Adipose tissue (tissue), 3 donors: ENCODE measurements at regions not wholly inside any gene's neighbourhood (a gene's known extent, or its start where the extent isn't known, plus 50 kb on each side); places are given as distances from the start of the nearest gene placed in this dataset.

ENCODE experiments used
- H3K27ac ChIP-seq: one replicate; pipeline ENCODE4 v1.5.1; 2013; ENCODE audit warnings: low read depth, low read length
- WGBS, 3 donors: extraction: QIAGEN DNeasy Blood & Tissue Kit; methylation state at CpG; one replicate each; pipeline ENCODE4 v1.1.7; 2013; 5-methylcytosine and 5-hydroxymethylcytosine counted together
- donor health status: healthy with polysubstance abuse.
- donor health status: Bipolar disorder and iron deficiency.
- donor health status: healthy.

DNA sequence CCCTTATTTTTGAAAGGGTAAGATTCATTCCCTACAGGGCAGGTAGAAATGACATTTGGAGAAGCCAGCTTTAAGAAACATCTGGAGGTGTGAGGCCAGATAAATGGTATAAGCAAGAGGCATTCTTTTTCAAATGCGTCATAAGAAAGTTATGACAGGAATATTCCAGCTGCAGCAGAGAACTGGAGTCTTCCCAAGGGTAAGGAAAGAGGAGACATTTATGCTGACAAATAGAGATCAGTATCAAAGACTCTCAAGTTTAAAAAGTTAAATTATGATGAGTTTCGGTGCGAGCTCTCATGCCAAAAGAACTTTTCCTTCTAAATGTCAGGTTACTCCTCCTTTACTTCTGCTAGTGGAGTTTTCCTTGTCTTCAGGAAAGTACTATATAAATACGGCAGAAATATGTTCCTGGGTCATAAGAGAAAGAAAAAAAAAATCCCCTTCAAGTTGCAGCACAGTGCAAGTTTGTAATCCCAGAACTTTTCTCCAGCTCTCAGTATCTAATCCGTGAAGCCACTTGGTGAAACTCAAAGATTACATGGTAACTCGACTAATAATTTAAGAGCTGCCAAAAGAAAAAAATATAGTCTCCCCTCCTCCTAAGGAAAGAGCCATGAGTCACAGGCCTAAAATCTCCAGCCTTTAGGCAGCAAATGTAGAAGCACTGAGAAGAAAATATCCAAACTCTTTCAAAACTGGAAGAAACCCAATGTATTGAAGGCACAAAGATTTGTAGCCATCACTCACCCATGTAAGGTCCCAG is 428.1 kb downstream of the MEIS1 start:
- WGBS, 3 donors = 47 to 81% (median 51%) methylated on average over 6 of the region's 6 CpGs
- no peak overlapping the region for H3K27ac ChIP-seq

DNA sequence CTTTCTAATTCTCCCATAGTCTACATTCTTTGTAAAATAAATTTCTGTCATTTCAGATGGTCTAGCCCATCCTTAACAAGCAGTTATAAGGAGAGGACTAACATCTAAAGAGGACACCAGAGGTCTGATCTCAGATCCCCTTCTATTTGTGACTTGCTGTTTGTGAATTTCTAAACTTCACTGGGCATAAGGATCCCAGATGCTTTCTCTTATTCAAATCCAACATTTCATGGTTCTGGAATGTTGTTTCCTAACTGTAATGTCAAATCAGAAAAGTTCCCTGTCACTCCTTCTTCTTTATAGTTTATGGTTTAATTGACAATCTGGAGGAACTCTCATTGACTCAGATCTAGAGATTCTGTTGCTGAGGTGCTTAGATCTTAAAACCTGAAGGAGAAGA is 430.2 kb downstream of the MEIS1 start:
- H3K27ac ChIP-seq = no peak overlapping the region

DNA sequence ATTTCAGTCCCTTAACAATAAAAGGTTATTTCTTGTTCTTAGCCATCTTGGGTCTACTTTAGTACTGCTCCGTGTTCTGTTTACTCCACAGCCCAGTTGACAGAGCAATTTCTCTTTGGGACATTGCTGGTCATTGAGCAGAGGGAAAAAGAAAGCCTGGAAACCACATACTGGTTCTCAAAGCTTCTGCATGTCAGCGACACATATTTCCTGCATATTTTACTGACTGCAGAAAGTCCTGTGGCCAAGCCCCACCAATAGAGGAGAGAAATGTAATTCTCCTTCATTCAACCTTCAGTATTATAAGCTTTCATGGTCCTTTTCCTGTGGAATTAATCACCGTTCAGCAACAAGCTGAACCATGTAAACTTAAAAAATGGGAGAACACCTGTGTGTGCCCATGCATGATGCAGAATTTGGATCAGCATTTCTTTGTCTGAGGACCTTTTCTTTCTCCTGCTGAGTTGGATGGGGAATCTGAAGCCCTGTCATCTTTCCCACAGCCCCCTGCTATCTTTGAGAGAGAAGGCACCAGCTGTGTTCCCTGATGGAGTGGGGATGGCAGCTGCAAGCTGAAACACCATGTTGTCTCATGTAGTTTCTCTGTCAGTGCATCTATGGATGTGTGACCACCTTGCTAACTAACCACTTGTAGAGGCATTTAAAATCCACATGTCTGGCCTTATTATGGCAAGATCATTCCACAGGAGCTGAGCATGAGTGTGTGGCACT is 431.6 kb downstream of the MEIS1 start:
- 53 to 73% (median 66%) methylated on average over 3 of the region's 3 CpGs for WGBS, 3 donors

DNA sequence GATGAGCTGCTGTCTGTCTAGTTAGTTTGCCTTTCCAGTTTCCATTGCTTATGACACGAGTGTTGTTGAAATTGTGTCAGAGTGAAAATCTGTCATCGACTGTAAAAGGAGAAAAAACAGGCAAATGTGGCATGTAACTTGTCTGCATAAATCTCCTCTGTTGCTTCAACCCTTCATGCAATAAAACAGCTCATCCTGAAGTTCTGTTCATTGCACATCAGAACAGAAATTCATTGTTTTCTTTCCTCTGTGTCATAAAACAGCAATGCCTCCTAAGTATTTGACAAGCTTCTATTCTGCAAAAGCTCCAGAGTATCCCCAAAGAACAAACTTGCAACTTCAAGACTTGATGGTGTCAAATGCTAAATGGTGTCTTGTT is 432.1 kb downstream of the MEIS1 start:
- WGBS, 3 donors = 59 to 86% (median 78%) methylated on average over 2 of the region's 2 CpGs
- no peak overlapping the region for H3K27ac ChIP-seq

More for the DNA sequence above, 431.6 kb downstream of the MEIS1 start:
- no peak overlapping the region for H3K27ac ChIP-seq

DNA sequence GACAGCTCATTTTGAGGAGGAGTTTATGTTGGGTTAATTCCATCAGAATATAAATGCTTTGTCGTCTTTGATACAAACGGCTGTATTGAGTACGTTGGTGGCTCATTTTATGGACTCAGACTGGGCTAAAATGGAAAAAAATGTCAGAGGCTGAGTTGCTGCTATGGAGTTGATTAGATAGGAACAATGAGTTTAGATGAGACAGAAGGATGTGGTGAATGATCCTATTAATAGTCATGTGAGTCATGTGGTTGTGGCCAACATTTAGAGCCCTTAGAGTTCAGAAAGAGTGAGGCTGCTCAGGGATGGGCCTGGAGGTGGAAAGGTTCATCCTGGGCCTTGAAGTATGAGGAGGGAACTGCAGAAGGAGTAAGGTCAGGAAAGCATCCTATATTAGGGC is 434.2 kb downstream of the MEIS1 start:
- WGBS, 3 donors = 84 to 94% (median 87%) methylated on average over 3 of the region's 3 CpGs
- H3K27ac ChIP-seq = no peak overlapping the region

DNA sequence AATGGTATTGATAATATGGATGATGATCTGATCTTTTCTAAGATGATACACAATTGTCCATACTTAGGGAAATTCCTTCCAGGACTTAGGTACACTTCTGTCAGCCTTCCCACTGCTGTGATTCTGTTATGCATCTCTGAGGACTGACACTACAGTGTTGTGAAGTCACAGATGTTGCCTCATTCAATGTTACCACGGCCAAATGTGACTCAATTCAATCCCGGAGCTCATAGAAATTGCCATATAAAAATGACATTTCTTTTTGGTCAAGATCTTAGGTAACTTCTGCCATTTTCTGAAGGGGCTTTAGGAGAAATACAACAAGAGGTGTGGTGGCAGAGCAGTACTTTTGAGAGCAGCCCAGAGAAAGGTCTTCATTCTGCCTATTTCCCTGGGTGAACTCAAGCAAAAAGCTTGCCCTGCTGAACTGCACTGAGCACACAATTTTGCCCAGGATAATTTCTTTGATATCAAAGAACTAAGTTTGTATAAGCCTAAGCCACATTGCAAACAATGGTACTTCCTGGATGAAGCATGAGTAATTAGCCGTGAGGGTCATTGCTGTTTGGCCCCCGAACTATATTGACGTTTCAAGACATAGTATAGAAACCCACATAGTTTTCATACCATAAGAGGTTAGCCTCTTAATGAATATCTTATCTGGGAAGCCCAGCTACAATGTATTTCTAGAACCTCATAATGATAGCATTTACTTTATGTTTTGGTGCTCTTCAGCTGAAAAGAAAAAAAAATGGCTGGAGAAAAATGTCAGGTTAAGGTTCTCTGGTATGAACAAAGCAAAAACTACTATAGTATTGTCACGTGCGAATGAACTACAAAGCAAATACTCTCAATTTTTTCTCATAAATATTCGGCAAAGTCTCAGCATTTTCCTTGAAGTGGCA is 437.4 kb downstream of the MEIS1 start:
- H3K27ac ChIP-seq = no peak overlapping the region
- WGBS, 3 donors = 33 to 80% (median 72%) methylated on average over 8 of the region's 8 CpGs

DNA sequence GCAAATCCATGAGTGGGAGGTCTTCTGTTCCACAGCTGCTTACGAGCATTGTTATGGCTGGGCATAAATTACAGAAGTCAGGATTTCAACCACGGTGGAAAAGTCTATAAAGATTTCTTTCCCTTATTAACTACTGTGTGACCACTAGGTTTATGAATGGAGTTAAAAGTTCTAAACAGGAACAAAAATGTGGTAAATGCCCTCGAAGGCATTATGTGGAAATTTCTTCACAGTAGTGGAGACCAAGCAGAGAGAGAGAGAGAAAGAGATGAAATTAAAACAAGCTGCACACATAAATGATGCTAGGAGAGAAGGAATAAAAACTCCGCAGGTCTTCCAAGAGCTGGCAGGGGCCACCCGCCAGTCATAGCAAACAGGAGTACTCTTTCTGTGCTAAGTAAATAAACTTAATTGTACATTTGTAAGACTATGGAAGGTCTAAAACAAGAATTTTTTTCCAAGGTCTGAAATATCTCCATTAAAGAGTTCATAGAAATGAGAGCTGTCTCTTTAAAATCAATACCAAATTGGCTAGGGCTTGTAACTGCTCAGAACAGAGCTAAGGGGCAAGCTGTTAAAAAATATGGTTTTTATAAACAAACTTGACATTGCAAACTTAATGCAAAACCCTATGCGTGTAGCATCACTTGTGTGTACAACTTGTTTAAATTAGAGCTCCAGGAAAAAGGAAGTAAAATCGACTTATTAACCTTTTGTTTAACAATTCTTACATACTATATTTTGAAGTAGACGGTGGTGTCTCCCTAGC is 438.2 kb downstream of the MEIS1 start:
- no peak overlapping the region for H3K27ac ChIP-seq
- WGBS, 3 donors = 17 to 62% (median 55%) methylated on average over 8 of the region's 8 CpGs

DNA sequence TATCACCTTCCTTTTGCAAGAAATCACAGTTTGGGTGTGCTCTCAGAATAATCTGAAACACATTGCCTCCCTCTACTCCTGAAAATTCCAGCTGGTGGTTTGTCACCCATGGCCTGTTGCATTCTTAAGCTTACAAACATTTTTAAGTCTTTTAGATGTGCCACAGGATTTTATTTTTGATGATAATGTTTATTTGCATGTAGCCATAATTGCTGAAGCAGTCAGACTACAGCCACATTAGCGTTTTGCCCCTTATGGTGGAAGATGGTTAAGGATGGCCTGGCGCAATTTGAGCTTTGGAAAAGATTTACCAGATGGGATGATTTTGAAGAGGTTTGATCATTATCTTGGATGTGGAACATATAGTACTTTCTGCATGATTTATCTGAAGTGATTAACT is 439.5 kb downstream of the MEIS1 start:
- H3K27ac ChIP-seq = no peak overlapping the region
- 93 to 97% (median 94%) methylated on average over 2 of the region's 2 CpGs for WGBS, 3 donors

DNA sequence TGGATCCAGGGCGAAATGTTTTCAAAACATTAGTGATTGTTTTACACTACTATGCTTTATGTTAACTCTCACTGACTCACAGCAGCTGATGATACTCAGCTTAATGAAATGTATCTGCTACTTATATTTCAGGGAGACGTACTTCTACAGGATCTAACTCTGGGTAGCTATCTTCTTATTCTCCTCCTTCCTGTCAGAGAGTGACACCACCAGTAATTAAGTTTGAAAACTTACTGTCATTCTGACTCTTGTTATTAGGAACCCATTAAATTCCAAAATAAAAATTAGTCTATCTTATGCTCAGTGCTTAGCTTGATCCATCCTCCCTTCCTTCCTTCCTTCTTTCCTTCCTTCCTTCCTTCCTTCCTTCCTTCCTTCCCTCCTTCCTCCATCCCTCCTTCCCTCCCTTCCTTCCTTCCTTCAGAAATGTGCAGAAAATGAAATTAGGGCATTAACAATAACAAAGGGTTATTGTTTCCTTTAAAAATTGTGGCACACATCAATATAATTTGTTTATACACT is 441.1 kb downstream of the MEIS1 start:
- 70 to 88% (median 73%) methylated on average over 2 of the region's 2 CpGs for WGBS, 3 donors

DNA sequence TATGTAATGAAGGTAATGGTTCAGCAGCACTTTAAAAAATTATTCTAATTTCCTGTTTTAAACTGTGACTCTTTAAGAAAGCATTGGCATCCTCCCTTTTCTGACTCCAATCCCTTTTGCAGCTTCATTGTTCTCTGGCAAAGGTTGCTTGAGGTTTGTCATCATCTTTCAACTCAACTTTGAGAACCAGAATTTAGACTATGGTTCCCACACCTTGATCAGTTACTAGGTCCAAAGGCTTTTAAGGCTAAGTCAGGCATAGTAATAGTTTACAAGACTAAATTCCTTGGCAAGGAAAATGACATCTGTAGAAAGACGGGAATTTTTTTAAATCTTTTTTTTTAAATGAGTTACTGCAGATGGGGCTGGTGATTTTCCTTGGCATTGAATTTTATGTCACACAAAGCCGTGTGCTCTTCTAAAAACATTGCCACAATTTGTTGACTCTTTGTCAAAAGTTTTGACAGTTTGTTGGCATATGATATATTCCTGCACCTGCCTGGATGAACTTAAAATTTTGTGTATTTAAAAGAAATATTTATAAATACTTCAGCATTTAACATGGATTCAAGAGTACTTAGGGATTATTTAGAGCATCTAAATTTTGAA is 451.0 kb downstream of the MEIS1 start:
- 18 to 71% (median 70%) methylated on average over 2 of the region's 2 CpGs for WGBS, 3 donors
- no peak overlapping the region for H3K27ac ChIP-seq

More for the DNA sequence above, 441.1 kb downstream of the MEIS1 start:
- no peak overlapping the region for H3K27ac ChIP-seq

DNA sequence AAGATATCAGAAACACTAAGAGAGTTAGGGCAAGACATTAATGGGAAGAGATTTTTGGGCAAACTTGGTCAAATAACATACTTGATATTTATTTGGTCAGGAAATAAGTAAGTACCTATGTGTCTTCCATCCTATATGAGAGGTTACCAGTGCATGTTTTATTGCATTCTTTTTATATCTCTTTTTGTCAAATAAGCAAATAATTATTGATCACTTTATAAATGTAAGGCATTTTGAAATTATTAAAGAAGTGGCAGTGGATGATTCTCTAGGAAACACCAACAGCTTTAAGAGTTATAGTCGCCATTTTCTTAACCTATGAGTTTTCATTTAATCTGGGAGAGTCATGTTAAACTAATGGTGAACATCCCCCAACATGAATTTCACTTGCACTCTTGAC is 453.3 kb downstream of the MEIS1 start:
- no peak overlapping the region for H3K27ac ChIP-seq
- WGBS, 3 donors = 90 to 95% (median 94%) methylated on average over 1 of the region's 1 CpG

DNA sequence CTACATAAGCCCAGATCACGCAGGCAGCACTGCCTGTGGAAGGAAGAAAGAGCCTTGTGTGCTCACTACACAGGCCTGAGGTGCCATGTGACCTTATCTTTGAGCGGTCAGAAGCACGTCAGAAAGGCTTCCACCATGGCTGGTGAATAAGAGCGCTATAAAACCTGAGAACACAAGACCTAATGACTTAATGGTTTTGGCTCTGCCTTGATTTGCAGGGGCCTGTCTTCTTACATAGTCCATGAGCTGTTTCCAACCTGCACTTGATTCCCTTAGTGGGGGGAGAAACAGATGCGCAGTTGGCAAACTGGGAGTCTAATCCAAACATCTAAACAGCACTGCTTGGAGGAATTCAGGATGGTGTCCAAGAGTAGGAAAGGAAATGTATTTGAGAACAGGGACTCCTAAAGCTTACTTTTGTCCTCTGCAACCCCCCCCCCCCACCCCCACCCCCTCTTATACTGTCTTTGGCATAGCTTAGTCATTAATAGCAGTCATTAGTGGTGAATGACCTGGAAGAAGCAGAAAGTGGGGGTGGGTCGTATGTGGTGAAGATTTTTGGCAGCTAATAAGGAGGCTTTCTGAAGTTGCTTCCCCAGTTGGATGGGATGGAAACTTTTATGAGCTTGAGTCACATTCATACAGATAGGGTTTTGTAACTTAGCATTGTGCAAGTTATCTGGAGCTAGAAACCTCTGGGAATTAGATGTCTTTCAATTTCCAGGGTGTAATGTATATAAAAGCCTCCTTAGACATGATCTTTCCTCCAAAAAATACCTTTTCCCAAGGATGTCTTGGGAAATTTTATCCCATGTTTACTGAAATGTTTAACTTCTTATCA is 454.1 kb downstream of the MEIS1 start:
- 60 to 88% (median 75%) methylated on average over 6 of the region's 6 CpGs for WGBS, 3 donors
- no peak overlapping the region for H3K27ac ChIP-seq

DNA sequence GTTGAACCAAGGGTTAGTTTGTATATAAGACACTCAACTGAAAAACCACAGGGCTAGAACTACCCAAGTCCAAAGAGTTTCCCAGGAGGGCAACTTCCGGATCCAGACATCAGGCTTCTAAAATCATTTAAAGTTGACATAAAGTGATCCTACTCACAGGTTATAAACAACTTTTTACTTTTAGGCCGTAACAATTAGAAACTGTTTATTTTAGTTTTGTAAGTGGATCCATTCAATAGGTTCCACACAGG is 454.6 kb downstream of the MEIS1 start:
- no peak overlapping the region for H3K27ac ChIP-seq
- 60 to 93% (median 75%) methylated on average over 2 of the region's 2 CpGs for WGBS, 3 donors

DNA sequence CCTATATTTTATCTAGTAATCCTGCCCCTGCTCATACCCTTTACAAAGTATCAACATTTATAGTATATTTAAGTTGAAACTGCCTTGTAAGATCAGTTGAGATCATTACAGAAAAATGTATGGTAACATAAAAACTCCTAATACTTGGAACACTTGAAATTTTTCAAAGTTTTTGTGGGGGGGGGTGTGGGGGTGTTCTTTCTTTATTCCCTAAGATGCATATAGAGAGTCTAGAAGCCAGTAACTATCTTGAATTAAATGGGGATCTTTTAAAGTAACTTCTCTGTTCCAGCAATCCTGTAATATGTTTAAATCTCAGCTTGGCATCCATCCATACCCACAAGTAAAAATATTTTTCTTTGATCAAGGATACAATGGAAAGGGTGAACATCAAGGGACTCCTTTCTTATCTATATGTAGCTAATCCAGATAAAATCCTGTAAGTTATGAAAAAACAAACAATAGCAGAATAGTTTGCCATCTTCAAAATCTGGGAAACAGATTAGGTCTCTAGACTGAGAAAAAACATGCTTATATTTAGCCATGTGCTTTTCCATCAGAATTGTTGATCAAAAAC is 455.3 kb downstream of the MEIS1 start:
- no peak overlapping the region for H3K27ac ChIP-seq

DNA sequence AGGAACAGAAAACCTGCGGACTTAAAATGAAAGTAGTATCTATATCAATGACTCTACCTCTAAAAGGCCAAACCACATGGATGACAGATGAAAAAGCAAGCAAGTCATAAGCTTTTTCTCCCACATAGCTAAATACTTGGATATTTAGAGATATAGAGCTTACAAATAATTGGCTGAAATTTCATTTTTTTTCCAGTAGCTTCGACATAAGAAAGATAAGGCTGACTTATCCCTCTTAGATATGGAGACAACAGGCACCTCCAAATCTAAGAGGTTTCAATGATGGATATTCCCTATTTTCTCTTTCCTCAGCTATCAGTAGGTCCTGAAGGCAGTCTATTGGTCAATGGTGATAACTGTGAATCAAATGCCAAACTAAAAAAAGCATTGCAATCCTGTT is 460.3 kb downstream of the MEIS1 start:
- WGBS, 3 donors = 71 to 84% (median 79%) methylated on average over 2 of the region's 2 CpGs
- H3K27ac ChIP-seq = no peak overlapping the region

DNA sequence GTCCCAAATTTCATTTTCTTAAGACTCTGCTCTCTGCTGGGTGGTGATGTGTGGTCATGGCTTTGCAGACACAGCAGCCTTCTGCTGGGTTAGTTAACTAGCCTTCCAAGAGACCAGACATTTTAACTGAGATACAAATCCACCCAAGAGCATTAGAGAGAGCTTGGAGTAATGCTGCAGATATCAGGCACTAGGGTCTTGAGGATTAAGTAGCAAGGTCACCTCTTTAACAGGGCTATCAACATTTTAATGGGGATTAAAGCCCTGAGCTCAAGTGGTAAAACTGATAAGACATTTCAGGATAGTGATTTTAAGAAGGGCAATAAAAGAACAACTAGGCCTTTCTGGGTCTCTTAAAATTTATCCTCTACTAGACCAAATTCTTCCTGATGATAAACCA is 461.2 kb downstream of the MEIS1 start:
- no peak overlapping the region for H3K27ac ChIP-seq

DNA sequence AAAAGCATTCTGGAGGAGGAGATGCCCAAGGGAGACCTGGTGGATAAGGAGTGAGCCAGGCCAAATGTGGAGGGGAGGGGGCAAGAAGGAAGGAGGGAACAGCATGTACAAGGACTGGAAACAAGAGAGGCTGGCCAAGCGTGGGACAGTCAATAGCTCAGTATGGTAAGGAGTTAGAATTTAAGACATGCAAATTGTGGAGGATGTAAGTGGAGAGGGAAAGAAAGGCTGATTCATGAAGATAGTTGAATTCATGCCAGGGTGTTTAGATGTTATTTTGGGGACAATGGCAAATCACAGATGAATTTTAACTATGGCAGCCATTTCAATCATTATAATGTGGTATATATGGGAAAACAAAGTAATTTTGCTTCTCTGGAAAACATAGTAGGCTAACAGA is 462.3 kb downstream of the MEIS1 start:
- 81 to 88% (median 83%) methylated on average over 1 of the region's 1 CpG for WGBS, 3 donors
- no peak overlapping the region for H3K27ac ChIP-seq
